Left cardiac atrium (tissue), 4 donors: ENCODE measurements at regions not wholly inside any gene's neighbourhood (a gene's known extent, or its start where the extent isn't known, plus 50 kb on each side); places are given as distances from the start of the nearest gene placed in this dataset.

Experiments
- ATAC-seq, 2 donors: fragments of 200-7000 bp; cut with Tn5 transposase; one replicate each; pipeline ENCODE4 v1.9.1; 2020; ENCODE audit warnings: mild to moderate bottlenecking in 2 of 2, moderate library complexity in 2 of 2
- DNase-seq: peaks from one replicate; pipeline ENCODE4 v3.0.0-alpha.2; 2020
- intact Hi-C, 2 donors: fragments of 100-400 bp; cut with DNase I; formaldehyde crosslinking; loops; one replicate each; pipeline versions ENCODE4 v1.14.1 to v1.15.1; 2022 to 2023
- donor health status: DM: no; HTN: yes; CAD: no.
- donor health status: DM: no; HTN: yes; CAD: no; lungs with severe emphysema.
- donor health status: DM: yes; HTN: yes; CAD: no.
- donor health status: Dilated cardiomyopathy.

- DNase-seq: no peak
- no peak for ATAC-seq
- intact Hi-C loops: no loop called here
Measured at GRCh38 chr5:87827539-87827938, 414.8 kb upstream of the CCNH start.

GRCh38 chr5:87826507-87826906, 413.8 kb upstream of the CCNH start:
- intact Hi-C loops: no loop called here
- DNase-seq (no peak), ATAC-seq (no peak)

DNA sequence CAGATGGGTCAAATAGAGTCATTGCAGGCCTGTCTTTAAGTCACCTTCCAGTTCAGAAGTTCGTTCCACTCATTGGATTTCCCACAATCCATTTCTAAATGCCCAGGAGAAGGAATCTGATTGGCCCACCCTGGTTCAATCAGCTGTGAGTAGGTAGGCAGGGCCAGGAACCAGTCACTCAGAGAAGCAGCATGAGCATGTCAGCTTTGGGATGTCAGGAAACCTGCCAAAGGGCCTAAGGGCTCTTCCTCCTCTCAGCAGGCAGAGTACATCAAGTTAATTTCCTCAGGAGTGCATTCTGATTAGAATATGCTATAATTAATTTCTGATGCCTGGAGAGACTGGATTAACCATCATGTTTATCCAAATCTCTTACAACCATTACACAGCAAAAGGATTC, 412.9 kb upstream of the CCNH start:
- ATAC-seq (no peak), DNase-seq (no peak)
- intact Hi-C loops: no loop called here

- intact Hi-C loops: no loop called here
- no peak for ATAC-seq
- no peak for DNase-seq
Measured at GRCh38 chr5:87807783-87808182, 395.1 kb upstream of the CCNH start.

DNA sequence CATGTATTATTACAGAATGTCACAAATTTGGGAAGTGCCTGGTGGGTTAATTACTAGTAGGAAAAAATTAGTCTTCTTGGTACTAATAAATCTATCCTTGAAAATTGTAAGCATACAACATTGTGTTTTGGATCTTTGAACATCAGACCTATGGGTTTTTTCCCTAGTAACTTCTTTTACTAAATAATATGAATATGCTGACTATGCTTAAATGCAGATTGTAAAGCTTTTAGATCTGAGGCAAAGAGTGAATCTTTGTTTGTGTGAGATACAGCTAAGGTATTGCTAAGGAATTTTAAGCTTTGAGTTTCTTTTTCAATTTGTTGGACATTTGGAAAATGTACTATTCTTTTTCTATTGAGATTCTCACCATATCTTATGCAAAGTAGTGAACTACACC, 390.6 kb upstream of the CCNH start:
- ATAC-seq (no peak), DNase-seq (no peak)
- intact Hi-C loops: no loop called here

DNA sequence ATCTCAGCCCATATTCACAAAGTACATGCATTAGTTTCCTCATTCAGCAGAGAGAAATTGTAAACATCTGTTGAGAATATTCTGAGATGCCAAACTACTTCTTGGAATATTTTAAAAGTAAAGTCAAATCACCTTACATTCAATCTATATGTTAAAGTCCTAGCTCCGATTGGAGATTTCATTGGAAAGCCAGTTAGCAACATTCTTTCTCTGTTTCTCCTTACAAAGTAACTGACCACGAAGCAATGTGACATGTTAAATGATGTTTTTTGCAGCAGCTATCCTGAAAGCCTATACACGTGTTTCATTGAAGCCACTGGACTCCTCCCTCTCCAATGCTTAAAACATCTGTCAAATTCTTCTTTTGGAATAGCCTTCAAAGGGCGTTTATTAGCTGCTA, 379.1 kb upstream of the CCNH start:
- DNase-seq: no peak
- ATAC-seq: no peak
- intact Hi-C loops: no loop called here

DNA sequence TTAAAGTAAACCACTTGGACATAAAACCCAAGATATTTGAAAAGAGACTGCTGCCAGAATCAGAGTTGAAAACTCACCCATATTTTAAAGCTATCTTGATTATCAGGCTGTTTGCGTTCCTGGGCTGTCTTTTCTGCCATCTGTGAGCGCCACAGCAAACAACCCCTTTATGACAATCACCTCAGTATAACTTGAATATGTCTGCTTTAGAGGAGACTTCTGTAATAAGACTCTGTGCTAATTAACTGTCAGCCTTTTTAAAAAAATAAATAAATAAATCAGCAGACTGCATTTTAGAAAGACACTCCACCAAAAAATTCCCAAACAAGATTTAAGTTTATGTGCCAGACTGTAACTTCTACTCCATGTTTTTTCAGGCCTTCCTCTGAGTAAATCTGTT, 375.7 kb upstream of the CCNH start:
- intact Hi-C loops: loop anchor here in 1 of 2 donors (10.0 kb wide), 1 partner anchor 346 kb away; no protein-coding TSS in a partner anchor
- DNase-seq: no peak
- ATAC-seq: no peak

DNA sequence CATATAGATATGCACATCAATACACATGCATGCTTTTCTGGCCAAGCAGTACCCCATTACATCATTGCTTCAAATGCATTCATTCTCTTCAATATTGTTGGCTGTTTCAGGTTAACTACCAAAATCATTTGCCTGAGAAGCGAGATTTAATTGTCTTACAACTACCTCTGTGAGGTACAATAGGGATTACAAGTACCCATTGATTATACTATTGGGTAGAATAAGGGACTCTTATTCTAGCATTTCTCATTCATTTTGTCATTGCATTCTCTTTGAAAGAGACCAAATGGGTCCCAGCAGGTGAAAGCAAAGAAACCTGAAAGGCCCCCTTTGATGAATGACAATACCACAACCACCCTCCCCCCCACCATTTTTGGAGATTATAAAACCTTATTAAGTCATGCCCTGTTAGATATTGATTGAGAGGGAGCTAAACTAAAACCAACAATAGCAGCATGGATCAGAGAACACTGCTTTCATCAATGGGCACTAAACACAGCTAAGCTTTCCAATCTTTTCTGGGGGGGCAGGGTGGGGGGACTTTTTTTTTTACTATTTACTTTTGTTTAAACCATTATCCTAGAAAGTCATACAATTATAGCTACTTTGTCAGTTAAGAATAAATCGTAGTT, 375.0 kb upstream of the CCNH start:
- intact Hi-C loops: loop anchor here in 1 of 2 donors (10.0 kb wide), 1 partner anchor 347 kb away; no protein-coding TSS in a partner anchor
- ATAC-seq (no peak), DNase-seq (no peak)

GRCh38 chr5:87787086-87787485, 374.4 kb upstream of the CCNH start:
- intact Hi-C loops: loop anchor here in 1 of 2 donors (10.0 kb wide), 1 partner anchor 348 kb away; no protein-coding TSS in a partner anchor
- ATAC-seq (no peak), DNase-seq (no peak)

- ATAC-seq: no peak
- no peak for DNase-seq
- intact Hi-C loops: loop anchor here in 1 of 2 donors (10.0 kb wide), 1 partner anchor 348 kb away; no protein-coding TSS in a partner anchor
Measured at GRCh38 chr5:87786471-87786870, 373.7 kb upstream of the CCNH start.

DNA sequence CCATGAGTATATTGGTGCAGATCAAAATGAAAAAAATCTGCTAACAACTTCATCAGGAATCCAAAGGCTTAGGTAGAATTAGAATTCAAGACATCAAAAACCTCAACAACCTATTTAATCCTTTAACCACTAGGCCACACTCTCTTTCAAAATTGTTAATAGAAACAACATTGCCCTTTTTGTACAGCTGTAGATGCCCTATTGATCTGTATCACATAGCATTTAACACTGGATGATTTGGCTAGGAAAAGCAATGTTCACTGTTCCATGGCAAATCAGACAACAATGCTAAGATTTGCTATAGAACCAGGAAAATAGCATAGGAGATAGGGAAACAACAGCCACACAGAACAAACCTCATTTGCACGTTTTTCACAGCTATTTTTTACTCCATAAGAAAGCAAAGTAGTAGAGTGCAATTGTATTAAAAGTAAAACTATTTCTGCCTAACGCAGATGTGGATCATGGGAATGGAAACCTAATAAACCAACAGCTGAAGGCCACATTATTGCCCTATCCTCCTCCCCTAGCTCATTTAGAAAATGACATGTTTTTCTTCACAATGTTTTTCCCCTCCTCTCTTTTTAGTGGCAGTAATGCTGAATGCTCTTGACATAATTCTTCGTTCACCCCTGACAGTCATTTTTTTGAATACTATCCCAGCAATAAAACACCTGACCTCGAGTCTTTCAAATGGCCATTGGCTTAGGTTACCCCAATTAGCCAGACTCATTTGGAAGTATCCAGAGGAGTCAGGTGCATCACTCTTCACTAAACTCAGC, 373.0 kb upstream of the CCNH start:
- no peak for ATAC-seq
- DNase-seq: no peak
- intact Hi-C loops: loop anchor here in 1 of 2 donors (10.0 kb wide), 1 partner anchor 349 kb away; no protein-coding TSS in a partner anchor

DNA sequence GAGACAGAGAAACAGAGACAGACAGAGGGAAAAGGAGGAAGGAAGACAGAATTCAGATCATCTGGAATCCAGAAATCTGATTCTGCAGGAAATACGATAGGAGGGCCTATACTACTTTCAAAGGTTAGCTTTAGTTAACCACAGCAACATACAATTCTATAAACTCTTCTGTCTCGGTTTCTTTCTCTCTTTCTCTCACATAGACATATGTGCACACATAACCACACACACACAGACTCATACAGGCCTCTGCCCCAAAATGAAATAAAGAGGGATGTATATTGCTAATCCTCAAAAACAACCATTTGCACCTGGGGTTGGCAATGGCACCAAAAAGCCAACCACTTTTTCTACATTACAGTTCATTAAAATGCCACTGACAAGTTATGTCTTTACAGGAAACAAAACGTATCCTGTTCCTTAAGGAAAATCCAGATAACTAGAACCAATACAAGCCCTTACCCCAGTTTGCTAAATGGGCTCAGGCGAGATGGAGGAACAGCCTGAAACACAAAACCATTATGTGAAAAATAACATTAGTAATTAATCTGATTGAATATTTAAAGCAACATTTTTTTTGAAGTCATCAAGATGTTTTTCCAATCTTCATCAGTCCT, 372.3 kb upstream of the CCNH start:
- DNase-seq (no peak), ATAC-seq (no peak)
- intact Hi-C loops: loop anchor here (5.0 to 10.0 kb wide), 2 partner anchors 350 to 897 kb away; no protein-coding TSS in a partner anchor

DNA sequence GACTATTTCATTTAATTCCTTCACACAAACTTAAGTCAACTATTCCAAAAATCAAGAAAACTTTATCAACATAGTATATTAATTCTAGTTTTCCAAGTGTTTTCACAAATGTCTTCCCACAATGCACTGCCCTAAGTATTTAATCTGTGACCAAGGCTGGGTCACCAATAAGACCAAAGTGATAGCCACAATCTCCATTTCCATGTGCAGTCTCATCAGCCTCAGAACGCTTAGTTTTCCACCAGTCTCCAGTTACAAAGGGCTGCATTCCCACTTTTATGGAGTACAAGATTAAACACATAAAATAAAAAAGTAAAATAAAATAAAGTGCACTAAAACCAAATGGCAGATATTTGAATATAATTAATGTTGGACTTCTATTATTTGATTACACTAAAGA, 371.6 kb upstream of the CCNH start:
- intact Hi-C loops: loop anchor here (5.0 to 10.0 kb wide), 2 partner anchors 350 to 898 kb away; no protein-coding TSS in a partner anchor
- no peak for ATAC-seq
- DNase-seq: no peak

DNA sequence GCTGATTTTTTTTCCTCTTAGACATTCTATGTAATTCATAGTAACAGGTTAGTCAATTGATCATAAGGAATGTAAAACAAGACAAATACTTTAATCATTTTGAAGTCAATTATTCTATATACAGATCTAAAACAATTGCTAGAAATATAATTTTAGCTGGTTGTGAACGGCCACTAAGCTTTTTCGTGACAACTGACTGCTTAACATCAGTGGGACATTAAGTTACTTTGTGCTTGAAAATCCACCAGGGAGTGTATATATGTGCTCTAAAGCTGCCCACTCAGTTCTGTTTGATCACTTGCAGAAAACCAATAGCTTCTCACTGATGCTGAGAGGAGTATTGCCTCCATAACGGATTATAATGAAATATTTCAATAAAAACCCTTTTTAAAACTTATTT, 370.2 kb upstream of the CCNH start:
- DNase-seq (no peak), ATAC-seq (no peak)
- intact Hi-C loops: loop anchor here (5.0 to 10.0 kb wide), 2 partner anchors 352 to 899 kb away; no protein-coding TSS in a partner anchor

GRCh38 chr5:87781976-87782375, 369.2 kb upstream of the CCNH start:
- intact Hi-C loops: loop anchor here (1.0 to 10.0 kb wide), 4 partner anchors 353 to 909 kb away; no protein-coding TSS in a partner anchor
- DNase-seq: no peak
- ATAC-seq: no peak

DNA sequence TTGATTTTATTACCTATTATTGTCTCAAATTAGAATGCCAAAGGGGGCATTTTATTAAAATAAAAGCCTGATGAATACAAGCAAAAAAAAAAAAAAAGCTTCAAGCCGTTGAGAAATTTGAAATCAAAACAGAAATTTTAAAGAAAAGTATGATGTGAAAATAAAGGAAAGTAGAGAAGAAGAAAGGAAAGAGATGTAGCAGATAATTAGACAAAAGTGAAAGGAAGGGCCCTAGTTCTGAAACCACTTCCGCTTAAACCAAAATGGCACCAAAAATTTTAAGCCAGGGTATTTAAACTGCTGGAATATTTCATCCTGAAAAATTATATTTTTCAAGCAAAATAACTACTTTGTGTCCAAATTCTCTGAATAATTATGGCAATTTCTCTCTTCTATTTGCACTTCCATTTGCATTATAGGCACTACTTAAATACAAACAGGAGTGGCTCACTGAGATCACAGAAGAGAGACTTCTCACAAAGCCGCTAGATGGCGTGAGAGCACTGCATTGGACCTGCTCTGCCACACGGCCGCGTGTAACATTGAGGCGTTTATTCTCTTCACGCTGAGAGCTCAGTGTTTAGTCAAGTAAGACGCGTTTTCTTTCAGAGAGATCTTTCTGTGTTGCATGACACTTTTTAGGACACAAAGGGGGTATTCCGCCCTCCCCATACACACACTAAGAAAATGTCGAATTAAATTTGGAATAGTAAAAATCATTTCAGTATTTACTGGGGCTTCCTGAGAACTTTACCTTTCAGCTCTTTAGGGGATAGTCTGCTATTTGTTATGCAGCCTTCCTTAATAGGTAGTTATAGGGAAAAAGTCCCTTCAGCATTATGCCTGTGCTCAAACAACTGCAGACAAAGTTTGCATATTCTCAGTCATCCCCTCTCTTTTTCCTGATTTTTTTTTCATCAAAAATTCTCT, 368.4 kb upstream of the CCNH start:
- intact Hi-C loops: loop anchor here (1.0 to 10.0 kb wide), 4 partner anchors 354 to 910 kb away; no protein-coding TSS in a partner anchor
- DNase-seq (peak; percentile 80), ATAC-seq (peak; percentile 94 to 97)

- intact Hi-C loops: no loop called here
- ATAC-seq: no peak
- DNase-seq: no peak
Measured at GRCh38 chr5:87778876-87779275, 366.1 kb upstream of the CCNH start.

- intact Hi-C loops: no loop called here
- ATAC-seq: no peak
- DNase-seq: no peak
Measured at GRCh38 chr5:87777877-87778276, 365.1 kb upstream of the CCNH start.

DNA sequence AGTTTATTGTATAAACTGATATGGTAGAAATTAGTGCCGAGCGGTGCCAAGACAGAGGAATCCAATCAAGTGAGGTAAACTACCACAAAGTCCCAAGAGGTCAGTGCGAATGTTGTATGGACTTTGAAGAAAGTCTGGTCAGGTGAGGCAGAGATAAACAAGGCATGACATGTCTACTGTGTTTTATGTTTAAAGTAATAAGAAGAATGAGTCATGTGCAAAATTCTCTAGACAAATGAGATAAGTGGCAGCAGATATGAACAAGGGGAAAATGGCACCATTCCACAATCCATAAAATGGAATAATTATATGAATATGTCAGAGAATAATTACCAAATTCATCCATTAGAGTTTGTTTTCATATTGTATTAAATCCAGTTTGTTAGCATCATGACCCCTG, 364.1 kb upstream of the CCNH start:
- intact Hi-C loops: no loop called here
- no peak for ATAC-seq
- DNase-seq: no peak
